HG03460 (cell line): ENCODE measurements at regions not wholly inside any gene's neighbourhood (a gene's known extent, or its start where the extent isn't known, plus 50 kb on each side); places are given as distances from the start of the nearest gene placed in this dataset.
"Not testable (repeated sequence)": the region's sequence is repeated elsewhere in the genome, so short reads cannot be mapped to it uniquely, and the experiment has no call there.

Source experiments
- ATAC-seq: cut with Tn5 transposase; IDR thresholded peaks from one replicate; pipeline ENCODE4 v1.9.1; 2021; ENCODE audit not compliant: unreplicated experiment

GRCh38 chr14:105924951-105925591, 398.7 kb downstream of the TMEM121 start:
- ATAC-seq: no peak

GRCh38 chr14:105925615-105926372, 399.4 kb downstream of the TMEM121 start:
- ATAC-seq: no peak

- ATAC-seq: no peak
These were observed 400.2 kb downstream of the TMEM121 start for GRCh38 chr14:105926373-105927095.

- no peak for ATAC-seq
These were observed 401.0 kb downstream of the TMEM121 start for GRCh38 chr14:105927096-105928060.

GRCh38 chr14:105928171-105929111, 402.1 kb downstream of the TMEM121 start:
- ATAC-seq: not testable (repeated sequence)

- ATAC-seq: no peak
These were observed 403.1 kb downstream of the TMEM121 start for GRCh38 chr14:105929327-105930081.

GRCh38 chr14:105930572-105930971, 404.2 kb downstream of the TMEM121 start:
- no peak for ATAC-seq

GRCh38 chr14:105931808-105932483, 405.6 kb downstream of the TMEM121 start:
- ATAC-seq: no peak

GRCh38 chr14:105933238-105933637, 406.9 kb downstream of the TMEM121 start:
- no peak for ATAC-seq

- no peak for ATAC-seq
These were observed 409.0 kb downstream of the TMEM121 start for GRCh38 chr14:105935384-105935783.

- no peak for ATAC-seq
These were observed 411.1 kb downstream of the TMEM121 start for GRCh38 chr14:105937253-105938054.

GRCh38 chr14:105938055-105938863, 411.9 kb downstream of the TMEM121 start:
- ATAC-seq: no peak

- no peak for ATAC-seq
These were observed 412.6 kb downstream of the TMEM121 start for GRCh38 chr14:105938959-105939358.

- ATAC-seq: no peak
These were observed 413.6 kb downstream of the TMEM121 start for GRCh38 chr14:105939810-105940508.

GRCh38 chr14:105940534-105941225, 414.3 kb downstream of the TMEM121 start:
- no peak for ATAC-seq
